ENCODE measurements at regions not wholly inside any gene's neighbourhood (a gene's known extent, or its start where the extent isn't known, plus 50 kb on each side); places are given as distances from the start of the nearest gene placed in this dataset.
"Not testable (repeated sequence)": the region's sequence is repeated elsewhere in the genome, so short reads cannot be mapped to it uniquely, and the experiment has no call there.

DNA sequence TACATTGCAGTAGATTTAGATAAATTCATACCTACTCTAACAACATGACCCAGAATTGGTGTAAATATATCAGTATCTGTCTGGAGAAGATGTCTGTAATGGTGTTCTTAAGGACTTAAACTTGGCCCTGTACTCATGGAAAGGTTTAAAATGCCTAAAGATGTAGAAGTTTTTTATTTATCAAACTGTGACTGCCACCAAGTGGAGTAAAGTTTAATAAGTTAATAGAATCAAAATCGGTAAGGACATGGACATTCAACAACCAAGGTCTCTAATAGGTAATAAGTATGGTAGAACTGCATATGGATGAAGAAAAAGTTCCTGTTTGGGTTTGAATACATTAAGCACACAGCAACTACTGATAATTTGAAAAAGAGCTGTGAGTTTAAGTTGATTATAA is 474.0 kb upstream of the NDST3 start:
- DNase-seq (ENCODE audit: low read depth), result no peak

DNA sequence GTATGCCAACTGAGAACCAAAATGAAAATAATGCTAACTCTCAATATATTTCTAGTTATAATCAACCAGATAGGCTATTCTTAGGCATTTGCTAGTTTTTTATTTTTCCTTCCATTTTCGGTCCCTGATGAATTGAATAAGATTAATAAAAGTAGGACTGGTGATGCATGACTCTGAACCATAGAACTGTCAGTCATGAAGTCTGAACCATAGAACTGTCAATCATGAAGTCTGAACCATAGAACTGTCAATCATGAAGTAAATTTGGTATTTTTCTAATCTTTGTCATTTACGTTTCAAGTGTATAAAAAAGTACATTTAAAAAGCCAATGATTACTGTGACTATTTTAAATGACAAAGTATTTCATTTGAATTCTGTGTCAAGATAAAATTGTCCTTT is 460.2 kb upstream of the NDST3 start:
- DNase-seq (ENCODE audit: low read depth), result no peak

DNA sequence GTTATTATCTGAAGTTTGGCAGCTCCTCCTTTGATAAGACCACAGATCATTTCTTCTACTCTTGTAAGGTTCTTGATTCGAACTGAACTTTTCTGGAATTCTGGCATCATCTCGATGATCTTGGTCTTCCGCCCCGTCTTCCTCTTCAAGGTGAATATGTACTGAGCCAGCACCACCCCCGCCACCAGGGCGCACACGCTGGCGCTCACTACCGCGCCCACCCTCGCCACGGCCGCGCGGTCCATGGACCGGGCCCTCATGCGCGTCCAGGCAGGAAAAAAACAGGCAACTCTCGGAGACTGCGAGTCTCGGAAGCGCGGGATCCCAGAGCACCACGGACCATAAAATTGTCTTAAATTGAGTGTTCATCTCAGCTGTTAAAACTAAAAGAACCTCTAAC is 458.4 kb upstream of the NDST3 start:
- DNase-seq (ENCODE audit: low read depth), result no peak

DNA sequence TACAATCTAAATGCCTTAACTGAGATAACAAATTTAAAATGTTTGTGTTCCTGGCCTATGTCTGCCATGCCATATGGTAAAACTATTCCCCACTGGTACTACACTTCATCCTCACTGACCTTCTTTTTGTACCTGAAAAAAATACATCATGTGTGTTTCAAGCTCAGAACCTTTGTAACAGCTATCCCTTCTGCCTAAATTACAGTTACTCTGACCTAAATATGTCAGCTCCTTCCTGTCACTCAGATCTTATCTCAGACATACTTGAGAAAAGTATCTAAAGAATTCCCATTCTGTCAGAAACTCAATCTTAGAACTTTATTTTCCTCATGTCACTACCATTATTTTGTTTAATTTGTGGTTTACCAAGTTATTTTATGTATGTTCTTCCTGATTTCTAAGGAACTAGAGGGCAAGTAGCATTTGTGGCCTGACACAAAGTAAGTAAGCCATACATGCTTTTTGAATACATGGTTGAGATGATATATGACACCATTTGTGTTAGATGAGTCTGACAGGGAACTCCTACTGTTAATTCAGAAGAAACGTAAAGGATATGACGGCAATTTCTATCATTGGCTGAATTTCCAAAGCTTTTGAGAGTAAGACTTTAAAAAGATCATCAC is 456.5 kb upstream of the NDST3 start:
- peak; percentile 1 for DNase-seq (ENCODE audit: low read depth)

DNA sequence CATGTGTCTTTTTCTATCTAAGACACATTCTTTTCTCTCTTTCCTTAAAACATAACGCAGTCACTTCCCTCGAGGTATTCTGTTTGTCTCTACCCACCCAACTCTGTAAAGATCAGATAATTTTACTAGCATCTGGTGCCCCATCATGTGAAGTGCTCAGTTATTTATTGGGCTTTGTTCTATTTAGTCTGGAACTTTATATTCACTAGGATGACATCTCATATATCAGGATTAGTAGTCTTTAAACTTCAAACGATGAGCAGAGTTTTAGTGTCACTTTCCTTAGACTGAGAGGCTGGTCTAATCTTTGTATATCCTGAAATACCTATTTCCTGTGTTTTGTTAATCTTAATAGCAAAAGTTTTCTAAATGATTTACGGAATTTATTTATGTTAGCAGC is 445.5 kb upstream of the NDST3 start:
- DNase-seq (ENCODE audit: low read depth), result no peak

DNA sequence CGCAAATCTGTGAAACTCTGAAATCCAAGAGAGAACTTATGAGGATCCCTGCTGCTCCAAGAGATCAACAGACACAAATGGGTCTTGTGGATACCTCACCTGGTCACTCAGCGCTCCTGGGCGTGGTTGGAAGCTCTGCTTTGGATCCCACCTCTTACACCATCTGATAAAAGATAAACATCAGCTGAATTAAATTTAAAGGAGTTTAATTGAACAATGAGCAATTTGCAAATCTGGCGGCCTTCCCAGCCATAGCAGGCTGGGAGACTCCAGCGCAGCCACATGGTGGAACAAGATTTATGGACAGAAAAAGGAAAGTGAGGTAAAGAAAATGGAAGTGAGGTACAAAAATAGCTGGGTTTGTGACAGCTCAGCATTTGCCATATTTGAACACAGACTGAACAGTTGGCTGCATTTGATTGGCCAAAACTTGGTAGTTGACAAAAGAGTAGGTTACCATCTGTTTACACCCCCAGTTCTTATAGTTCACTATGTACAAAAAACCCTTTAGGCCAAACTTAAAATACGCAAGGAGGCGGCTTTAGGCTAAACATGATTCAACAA is 437.3 kb upstream of the NDST3 start:
- no peak for DNase-seq (ENCODE audit: low read depth)

DNA sequence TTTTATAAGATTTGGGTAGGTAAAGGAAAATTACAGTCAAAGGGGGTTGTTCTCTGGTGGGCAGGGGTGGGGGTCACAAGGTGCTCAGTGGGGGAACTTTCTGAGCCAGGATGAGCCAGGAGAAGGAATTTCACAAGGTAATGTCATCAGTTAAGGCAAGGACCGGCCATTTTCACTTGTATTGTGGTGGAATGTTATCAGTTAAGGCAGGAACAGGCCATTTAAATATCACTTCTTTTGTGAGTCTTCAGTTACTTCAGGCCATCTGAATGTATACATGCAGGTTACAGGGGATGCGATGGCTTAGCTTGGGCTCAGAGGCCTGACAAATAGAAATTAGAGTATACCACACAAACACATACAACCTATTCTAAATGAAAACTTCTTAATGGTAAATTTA is 434.9 kb upstream of the NDST3 start:
- DNase-seq (ENCODE audit: low read depth), result not testable (repeated sequence)

DNA sequence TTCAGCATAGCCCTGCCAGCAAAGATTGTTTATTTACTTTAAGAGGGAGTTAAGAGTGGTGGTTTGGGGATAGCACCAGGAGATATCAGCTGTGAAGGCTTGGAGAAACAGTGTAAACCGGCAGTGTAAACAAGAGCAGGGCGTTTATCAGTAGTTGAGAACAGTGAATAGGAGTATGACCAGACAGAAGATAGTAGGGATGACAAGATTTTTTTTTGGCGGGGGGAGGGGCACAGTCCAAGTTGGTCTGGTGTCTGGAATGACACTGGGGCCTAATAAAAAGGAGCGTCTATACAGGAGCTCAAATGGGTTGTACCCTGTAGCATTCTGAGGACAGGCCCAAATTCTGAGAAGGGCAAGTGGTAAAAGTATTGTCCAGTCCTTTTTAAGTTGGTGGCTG is 433.4 kb upstream of the NDST3 start:
- not testable (repeated sequence) for DNase-seq (ENCODE audit: low read depth)

DNA sequence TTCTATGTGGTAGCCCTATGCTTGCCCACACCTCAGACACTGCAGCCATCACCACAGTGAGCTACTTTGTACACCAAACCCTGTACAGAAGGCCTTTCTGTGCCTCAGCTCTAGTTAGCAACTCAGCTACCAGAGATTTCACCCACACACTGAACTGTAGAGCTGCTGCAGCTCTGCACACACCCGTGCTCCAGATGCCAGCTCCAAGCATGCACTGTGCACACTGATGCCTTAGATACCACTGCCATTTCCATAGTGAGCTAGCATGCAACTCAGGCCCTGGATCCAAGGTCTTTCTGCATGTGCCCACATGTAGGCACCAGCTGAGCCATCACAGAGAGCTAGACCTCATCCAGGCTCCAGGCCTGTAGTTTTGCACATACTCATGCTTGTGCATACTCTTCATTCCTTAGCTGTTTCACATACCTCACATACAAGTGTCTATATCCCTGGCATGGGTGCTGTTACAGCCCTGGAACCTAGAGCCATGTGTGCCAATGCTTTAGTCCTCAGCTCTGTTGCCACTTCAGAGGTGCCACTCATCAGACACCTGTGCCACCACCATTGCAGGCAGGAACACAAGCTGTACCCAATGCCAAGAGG is 423.5 kb upstream of the NDST3 start:
- no peak for DNase-seq (ENCODE audit: low read depth)

DNA sequence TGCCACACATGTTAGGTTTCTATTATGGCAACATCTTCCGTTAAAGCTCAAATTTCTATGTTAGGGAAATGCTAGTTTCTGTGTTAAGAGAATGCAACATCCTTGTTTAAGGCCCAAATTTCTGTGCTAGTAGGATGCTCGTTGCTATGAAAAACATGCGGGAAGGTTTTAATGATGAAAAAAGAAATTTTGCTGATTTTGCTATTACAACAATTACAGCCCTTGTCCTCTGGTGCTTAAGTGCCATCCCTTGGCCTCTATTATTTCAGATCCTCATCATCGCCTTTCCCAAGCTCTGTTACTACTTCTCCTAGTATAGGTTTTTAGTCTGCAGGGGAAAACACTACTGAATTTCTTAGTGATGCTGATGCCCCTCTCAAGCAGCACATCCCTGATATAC is 412.6 kb upstream of the NDST3 start:
- DNase-seq (ENCODE audit: low read depth), result no peak

DNA sequence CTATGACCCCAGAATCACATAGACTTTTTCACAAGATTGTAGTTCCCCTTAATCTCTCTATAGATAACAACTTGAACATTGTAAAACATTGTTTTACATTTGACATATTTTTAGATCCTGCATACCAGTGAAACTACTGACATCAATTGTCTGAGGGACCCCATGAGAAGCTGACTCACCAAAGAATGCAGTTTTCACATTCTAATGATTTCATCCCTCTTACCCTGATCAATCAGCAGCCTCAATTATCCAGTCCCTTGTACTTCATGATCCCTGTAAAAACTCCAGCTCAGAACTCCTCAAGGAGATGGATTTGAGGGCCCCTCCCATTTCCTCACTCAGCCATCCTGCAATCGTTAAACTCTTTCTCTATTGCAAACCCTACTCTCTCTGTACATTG is 411.0 kb upstream of the NDST3 start:
- no peak for DNase-seq (ENCODE audit: low read depth)

DNA sequence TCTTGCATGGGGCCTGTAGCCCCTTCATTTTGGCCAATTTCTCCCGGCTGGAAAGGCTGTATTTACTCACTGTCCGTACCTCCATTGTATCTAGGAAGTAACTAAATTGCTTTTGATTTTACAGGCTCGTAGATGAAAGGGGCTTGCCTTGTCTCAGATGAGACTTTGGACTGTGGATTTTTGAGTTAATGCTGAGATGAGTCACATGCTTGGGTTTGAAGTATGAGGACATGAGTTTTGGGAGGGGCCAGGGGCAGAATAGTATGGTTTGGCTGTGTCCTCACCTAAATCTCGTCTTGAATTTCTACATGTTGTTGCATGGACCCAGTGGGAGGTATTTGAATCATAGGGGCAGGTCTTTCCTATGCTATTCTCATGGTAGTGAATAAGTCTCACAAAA is 407.6 kb upstream of the NDST3 start:
- no peak for DNase-seq (ENCODE audit: low read depth)

DNA sequence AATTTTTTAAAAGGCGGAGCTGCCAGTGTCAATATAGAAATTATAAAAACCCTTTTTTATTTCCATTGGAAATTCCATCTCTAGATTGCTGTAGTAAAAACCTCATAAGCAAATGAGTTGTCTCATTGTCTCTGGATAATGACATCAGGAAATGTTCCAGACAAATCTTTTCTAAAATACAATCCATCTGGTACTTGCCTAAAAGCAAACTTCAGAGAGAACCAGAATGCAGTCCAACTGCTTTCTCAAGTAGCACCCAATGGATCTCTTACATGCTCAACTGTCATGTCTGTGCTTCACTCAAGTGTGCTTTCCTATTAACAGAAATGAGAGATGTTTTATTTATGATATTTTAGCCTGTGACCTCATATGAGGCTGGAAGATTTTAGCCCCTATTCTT is 399.6 kb upstream of the NDST3 start:
- no peak for DNase-seq (ENCODE audit: low read depth)

DNA sequence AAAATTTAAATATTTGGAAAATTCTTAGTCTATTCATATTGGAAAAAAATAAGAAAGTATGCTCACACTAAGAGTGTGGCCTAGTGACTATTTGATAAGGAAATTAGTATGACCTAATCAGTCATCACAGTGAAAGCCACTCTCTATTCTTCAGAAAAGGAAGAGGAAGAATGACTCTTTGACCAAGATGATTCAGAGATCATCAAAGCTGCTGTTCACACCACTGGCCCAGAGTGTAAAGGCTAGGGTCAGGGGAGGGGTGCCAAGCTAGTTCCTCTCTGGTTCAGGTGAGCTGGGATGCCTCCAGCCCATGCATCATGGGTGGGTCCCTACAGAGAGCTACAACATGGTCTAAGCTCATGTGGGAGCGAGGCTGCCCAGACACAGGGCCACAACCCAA is 396.9 kb upstream of the NDST3 start:
- no peak for DNase-seq (ENCODE audit: low read depth)

DNA sequence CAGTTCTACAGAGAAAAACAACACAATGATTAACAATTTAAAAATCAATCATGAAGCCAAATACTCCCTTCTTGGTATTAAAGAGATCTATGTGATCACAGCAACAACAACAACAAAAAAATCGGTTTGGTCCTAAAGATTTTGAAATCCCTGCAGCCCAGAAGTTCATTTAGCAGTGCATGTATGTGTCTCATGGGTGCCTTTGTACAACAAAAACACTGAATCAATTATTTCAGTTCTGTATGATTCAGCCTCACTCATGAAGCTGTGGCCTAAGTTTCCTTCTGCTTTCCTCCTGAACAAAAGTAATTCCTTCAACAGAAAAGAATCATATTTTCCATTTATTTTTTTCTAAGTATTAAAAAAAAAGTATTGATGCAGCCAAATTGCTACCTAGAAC is 393.4 kb upstream of the NDST3 start:
- DNase-seq (ENCODE audit: low read depth), result no peak

DNA sequence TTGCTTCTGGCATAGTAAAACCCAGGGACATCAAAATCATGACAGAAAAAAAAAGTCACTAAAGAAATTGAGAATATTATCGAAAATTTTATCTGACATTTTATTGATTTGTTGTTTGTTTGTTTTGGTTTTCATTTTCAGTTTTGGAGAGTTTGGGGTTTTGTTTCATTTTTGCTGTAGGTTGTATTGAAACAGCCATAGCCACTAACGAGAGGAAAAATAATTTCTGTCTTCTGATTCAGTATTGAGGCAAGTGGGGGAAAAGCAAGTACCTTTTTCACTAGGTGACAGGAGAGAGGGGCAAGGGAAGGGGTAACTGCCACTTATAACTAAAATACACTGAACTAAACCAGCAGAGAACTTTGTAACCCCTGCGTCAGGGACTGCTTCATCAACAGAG is 392.8 kb upstream of the NDST3 start:
- DNase-seq (ENCODE audit: low read depth), result no peak

DNA sequence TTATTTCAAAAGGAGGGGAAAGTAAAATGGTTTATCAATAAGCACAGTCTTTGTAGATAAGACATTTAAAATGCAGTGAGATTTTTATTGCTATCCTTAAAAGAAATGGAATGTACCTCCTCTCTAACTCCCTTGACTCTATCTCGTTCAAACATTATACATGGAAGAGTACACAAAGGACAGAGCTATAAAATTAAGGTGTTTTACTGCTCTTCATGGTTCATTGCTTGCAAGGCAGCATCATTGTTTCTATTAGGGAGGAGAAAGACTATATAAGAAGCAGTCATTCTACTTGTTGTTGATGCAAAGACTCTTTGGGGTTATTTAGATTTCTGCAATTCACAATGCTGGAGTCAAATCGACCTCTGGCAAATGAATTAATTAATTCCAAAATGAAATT is 380.2 kb upstream of the NDST3 start:
- DNase-seq (ENCODE audit: low read depth), result no peak

DNA sequence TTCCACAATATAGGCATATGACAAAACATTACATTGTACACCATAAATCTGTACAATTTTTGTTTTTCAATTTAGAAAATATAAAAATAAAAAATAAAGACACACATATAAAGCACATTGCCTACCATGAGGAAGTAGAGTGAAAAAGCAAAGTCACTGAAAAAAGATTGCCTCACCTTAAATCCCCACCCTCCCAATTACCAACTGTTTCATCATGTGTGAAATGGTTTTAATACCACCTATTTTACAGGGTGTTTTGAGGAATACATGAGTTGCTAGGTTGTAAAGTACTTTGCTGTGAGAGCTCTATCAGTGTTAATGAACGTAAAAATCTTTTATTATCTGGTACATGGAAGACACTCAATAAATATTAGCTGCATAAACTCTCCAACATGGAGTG is 373.6 kb upstream of the NDST3 start:
- DNase-seq (ENCODE audit: low read depth), result no peak

DNA sequence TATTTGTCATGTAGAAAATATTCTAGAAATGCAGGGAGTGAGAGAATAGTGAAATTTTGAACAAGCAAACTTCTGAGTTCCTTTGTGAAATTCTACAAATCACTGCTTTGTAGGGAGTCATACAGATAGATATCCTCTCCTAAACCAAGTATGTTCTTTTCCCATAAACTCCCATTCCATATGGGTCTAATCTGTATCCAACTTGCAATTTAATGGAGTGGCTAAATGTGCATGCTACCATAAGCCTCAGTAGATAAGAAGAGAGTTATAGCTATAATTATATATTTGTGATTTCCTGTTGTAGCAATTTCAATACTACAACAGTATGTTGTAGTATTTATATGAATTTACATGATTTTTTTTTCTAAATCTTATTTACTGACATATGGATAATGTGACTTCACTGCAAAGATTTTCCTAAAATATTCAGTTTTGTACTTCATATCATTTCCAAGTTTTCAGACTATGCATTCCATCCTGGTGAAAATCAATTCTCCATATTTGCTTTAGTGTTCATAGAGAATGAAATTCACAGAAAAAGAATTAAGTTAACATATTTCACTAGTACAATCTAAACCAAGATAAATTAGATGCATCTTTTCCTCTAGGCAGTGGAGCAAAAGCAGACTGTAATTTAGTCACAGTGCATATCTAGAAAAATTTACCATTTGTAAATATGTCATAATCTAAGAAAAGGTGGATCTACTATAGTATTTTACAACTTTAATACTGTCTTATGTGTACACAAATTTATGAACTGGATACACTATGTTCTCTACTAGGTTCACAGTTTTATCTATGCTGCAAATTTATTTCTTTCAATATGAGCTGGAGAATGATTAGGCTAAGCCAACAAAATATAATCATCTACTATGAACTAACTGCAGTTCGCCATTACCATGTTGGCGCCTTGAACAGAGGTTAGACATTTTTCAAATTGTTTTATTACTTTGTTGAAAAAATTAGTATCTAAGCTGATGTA is 372.9 kb upstream of the NDST3 start:
- no peak for DNase-seq (ENCODE audit: low read depth)

DNA sequence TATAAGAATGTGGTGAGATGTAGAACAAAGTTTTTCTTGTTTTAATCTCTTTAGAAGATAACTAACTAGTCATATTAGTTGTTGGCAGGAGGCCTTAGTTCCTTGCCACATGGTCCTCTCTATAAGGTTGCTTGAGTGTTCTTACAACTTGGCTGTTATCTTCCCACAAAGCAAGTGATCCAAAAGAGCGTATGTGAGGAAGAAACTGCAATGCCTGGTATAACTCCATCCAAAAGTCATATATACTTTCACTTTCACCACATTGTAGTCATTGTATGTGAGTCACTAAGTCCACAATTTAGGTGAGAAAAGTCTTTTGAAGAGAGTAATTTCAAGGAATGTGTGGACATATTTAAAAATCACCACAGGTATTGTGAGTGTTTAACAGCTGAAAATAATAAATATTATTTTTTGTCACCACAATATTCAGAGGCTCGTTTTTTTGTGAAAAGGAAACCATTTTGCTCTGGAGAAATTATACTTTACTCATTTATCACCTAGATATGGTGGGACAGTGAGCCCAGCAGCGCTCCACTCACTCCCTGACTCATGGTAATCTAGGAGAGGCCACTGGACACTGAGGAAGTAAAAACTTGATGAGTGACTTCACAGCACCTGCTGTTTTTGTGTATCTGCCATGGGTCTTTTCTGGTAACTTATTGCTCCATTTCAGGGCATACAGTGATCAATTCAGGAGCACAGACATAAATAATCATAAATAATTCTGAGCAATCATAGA is 369.4 kb upstream of the NDST3 start:
- no peak for DNase-seq (ENCODE audit: low read depth)

DNA sequence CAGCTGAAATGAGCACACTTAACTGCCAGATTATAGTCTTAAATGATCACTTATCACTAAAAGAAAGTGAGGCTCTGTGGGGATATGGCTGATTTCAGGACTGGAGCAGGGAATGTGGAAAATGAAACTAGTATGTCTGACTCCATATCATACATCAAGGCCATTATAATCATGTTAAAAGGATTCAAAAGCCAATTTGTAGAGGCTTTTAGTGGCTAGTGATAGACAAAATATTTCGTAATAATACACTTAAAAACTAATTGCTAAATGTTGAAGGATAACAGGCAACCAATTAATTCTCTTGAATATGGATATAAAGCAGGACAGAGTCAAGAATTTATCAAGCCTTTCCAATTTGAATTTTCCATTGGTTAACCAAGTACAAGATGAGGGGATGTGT is 358.1 kb upstream of the NDST3 start:
- DNase-seq (ENCODE audit: low read depth), result no peak

DNA sequence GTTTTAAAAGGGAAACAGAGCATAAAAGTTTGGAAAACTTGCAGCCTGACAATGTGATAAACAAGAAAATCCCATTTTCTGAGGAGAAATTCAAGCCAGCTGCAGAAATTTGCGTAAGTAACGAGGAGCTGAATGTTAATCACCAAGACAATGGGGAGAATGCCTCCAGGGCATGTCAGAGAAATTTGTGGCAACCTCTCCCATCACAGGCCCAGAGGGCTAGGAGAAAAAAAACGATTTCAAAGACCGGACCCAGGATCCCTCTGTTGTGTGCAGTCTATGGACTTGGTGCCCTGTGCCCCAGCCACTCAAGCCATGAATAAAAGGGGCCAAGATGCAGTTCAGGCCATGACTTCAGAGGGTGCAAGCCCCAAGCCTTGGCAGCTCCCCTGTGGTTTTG is 355.4 kb upstream of the NDST3 start:
- DNase-seq (ENCODE audit: low read depth), result no peak

Data from EH (cell line).